HL-60 (cell line): ENCODE measurements at regions not wholly inside any gene's neighbourhood (a gene's known extent, or its start where the extent isn't known, plus 50 kb on each side); places are given as distances from the start of the nearest gene placed in this dataset.

Experiments used
- DNase-seq, 2 experiments: peaks; one replicate each; pipeline ENCODE4 v3.0.0-alpha.2; 2010 to 2020; ENCODE audit warnings: low read depth in 1 of 2, low spot score in 1 of 2
- H3K27ac ChIP-seq: fragments of 250-450 bp; sonication (Bioruptor Pico); replicated peaks from 2 replicates; pipeline ENCODE4 v1.5.1; 2020; ENCODE audit warnings: mild to moderate bottlenecking, moderate library complexity
- H3K27me3 ChIP-seq: fragments of 250-450 bp; sonication (Bioruptor Pico); 2 replicates; pipeline ENCODE4 v1.5.1; 2021; ENCODE audit warnings: mild to moderate bottlenecking, moderate library complexity; ENCODE audit not compliant: insufficient read depth, poor library complexity, severe bottlenecking
- H3K4me3 ChIP-seq: replicated peaks from 2 replicates; pipeline ENCODE4 v1.5.1; 2011; ENCODE audit warnings: mild to moderate bottlenecking, control low read depth, low read length; ENCODE audit not compliant: insufficient read depth
- CTCF ChIP-seq: IDR thresholded peaks from one replicate; pipeline ENCODE4 v1.5.1; 2011; ENCODE audit warnings: low read length, control low read depth, inconsistent platforms; ENCODE audit not compliant: insufficient read depth
- GABPA ChIP-seq: IDR thresholded peaks from 2 replicates; pipeline ENCODE4 v1.6.1; 2012; ENCODE audit warnings: low read depth
- POLR2AphosphoS5 ChIP-seq: IDR thresholded peaks from 2 replicates; pipeline ENCODE4 v1.6.1; 2012; ENCODE audit warnings: low read depth
- REST ChIP-seq: IDR thresholded peaks from 2 replicates; pipeline ENCODE4 v1.6.1; 2012; ENCODE audit warnings: low read depth; ENCODE audit not compliant: insufficient replicate concordance
- SPI1 ChIP-seq: IDR thresholded peaks from 2 replicates; pipeline ENCODE4 v1.6.1; 2012; ENCODE audit warnings: low read depth, mild to moderate bottlenecking, borderline replicate concordance

GRCh38 chr3:153628591-153628990 lies 466.6 kb downstream of the RAP2B start:
- no peak overlapping the region for H3K4me3 ChIP-seq
- TF ChIP-seq POLR2AphosphoS5, result no peak
- no peak for TF ChIP-seq CTCF
- no peak for TF ChIP-seq GABPA
- TF ChIP-seq SPI1, result no peak
- H3K27ac ChIP-seq, result no peak overlapping the region
- no peak for DNase-seq
- peaks cover 3% of the 10 kb centered on the region for H3K27me3 ChIP-seq

DNA sequence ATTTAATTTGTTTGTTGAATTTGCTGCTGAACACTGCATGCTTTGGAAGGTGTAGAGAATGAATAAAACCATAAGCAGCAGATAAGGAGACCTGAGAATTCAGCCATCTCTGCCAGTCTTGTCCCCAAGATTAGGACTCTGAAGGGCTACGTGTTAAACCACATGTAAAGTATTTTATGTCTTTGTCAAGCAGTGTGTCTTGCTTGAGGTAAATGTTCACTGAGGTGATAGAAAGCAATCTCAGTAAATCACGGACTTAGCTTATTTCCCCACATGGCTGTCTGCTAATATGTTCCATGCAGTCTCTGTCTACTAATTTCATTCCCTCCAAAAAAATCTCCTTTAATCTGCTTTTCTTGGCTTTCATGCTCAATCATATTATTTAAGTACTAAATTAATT lies 467.1 kb downstream of the RAP2B start:
- no peak for DNase-seq
- Histone ChIP-seq H3K4me3 (no peak overlapping the region), H3K27me3 (peaks cover 3% of the 10 kb centered on the region), H3K27ac (no peak overlapping the region)
- no peak for TF ChIP-seq CTCF
- no peak for TF ChIP-seq SPI1
- no peak for TF ChIP-seq GABPA
- no peak for TF ChIP-seq POLR2AphosphoS5
- no peak for TF ChIP-seq REST

GRCh38 chr3:153631102-153631501 lies 469.1 kb downstream of the RAP2B start:
- no peak overlapping the region for H3K27ac ChIP-seq
- H3K4me3 ChIP-seq, result no peak overlapping the region
- no peak for DNase-seq
- peaks cover 3% of the 10 kb centered on the region for H3K27me3 ChIP-seq
- TF ChIP-seq SPI1, result no peak
- no peak for TF ChIP-seq REST
- TF ChIP-seq CTCF, result no peak
- TF ChIP-seq POLR2AphosphoS5, result no peak
- no peak for TF ChIP-seq GABPA

DNA sequence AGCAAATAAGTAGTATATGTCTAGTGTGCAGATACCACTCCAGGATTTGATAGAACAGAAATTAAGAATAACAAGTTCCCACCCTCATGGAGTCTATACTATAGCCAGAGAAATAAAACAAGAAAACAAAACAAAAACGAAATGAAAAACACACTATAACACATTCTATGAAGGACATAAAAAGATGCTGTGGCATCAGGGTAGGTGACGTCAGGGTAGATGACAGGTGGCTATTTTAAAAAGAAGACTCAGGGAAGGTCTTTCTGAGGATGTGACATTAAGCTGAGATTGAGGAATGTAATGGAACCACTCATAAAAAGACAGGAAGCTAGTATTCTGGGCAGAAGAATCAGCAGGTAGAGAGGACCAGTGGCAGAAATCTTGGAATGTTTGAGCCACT lies 469.6 kb downstream of the RAP2B start:
- Histone ChIP-seq H3K27ac (no peak overlapping the region), H3K27me3 (peaks cover 3% of the 10 kb centered on the region), H3K4me3 (no peak overlapping the region)
- DNase-seq, result no peak
- no peak for TF ChIP-seq SPI1
- TF ChIP-seq REST, result no peak
- TF ChIP-seq CTCF, result no peak
- no peak for TF ChIP-seq GABPA
- no peak for TF ChIP-seq POLR2AphosphoS5
